Stimulated activated effector memory CD8-positive, alpha-beta T cell treated with anti-CD3 and anti-CD28 coated beads, Interleukin-12 subunit alpha, Interleukin-12 subunit beta, amount 100 ng/mL, for 72 hours (primary cell): ENCODE measurements at regions not wholly inside any gene's neighbourhood (a gene's known extent, or its start where the extent isn't known, plus 50 kb on each side); places are given as distances from the start of the nearest gene placed in this dataset.

Source experiments
- ATAC-seq: fragments of 150-1000 bp; cut with Tn5 transposase; 2 replicates; pipeline ENCODE4 v1.10.0; 2021
- DNase-seq, 2 donors: peaks; one replicate each; pipeline ENCODE4 v3.0.0; 2021 to 2022; ENCODE audit warnings: low spot score in 2 of 2
- H3K27ac Mint-ChIP-seq: one replicate; pipeline ENCODE4 v1.8.0; 2022; ENCODE audit warnings: mild to moderate bottlenecking, mixed read lengths
- H3K36me3 Mint-ChIP-seq: one replicate; pipeline ENCODE4 v1.8.0; 2022; ENCODE audit warnings: mild to moderate bottlenecking, mixed read lengths
- H3K4me1 Mint-ChIP-seq: one replicate; pipeline ENCODE4 v1.8.0; 2022; ENCODE audit warnings: mixed read lengths
- H3K4me3 Mint-ChIP-seq: one replicate; pipeline ENCODE4 v1.8.0; 2022; ENCODE audit warnings: mild to moderate bottlenecking, mixed read lengths
- H3K9me3 Mint-ChIP-seq: one replicate; pipeline ENCODE4 v1.8.0; 2022; ENCODE audit warnings: mixed read lengths

- Mint-ChIP-seq H3K27ac (no peak overlapping the region), H3K4me3 (no peak overlapping the region), H3K36me3 (no peaks in the 10 kb centered on the region), H3K4me1 (no peaks in the 10 kb centered on the region), H3K9me3 (peaks cover 5% of the 10 kb centered on the region)
- ATAC-seq, result no peak
- no peak for DNase-seq
Observed at GRCh38 chr17:71378036-71378435, 742.8 kb upstream of the SOX9 start.

GRCh38 chr17:71378741-71379140 is 742.1 kb upstream of the SOX9 start:
- ATAC-seq, result no peak
- H3K4me3 Mint-ChIP-seq, result no peak overlapping the region
- no peaks in the 10 kb centered on the region for H3K4me1 Mint-ChIP-seq
- no peaks in the 10 kb centered on the region for H3K36me3 Mint-ChIP-seq
- H3K9me3 Mint-ChIP-seq, result peaks cover 7% of the 10 kb centered on the region
- no peak for DNase-seq
- H3K27ac Mint-ChIP-seq, result no peak overlapping the region

DNA sequence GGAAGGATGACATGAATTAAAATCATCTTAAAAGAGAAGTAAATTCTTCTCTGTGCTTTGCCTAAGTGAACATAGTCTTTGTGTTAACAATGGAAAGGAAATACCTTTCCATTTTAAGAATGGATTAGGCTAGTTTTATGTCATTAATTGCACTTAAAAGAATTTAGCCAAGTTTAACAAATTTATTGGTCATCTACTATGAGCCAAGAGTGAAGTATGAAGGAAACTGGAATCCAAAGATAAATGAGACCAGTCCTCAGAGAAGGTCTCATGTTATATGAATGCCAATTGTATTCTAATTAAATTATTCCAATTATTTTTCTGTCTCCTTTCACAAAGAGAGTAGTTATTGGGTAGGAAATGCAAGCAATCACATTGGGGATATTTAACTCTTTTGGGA is 741.3 kb upstream of the SOX9 start:
- Mint-ChIP-seq H3K9me3 (peaks cover 7% of the 10 kb centered on the region), H3K4me1 (no peaks in the 10 kb centered on the region), H3K4me3 (no peak overlapping the region), H3K27ac (no peak overlapping the region), H3K36me3 (no peaks in the 10 kb centered on the region)
- DNase-seq (no peak), ATAC-seq (no peak)

- no peak for DNase-seq
- H3K36me3 Mint-ChIP-seq, result no peaks in the 10 kb centered on the region
- no peaks in the 10 kb centered on the region for H3K4me1 Mint-ChIP-seq
- H3K9me3 Mint-ChIP-seq, result peaks cover 5% of the 10 kb centered on the region
- H3K4me3 Mint-ChIP-seq, result no peak overlapping the region
- H3K27ac Mint-ChIP-seq, result no peak overlapping the region
- no peak for ATAC-seq
Observed at GRCh38 chr17:71380535-71380934, 740.3 kb upstream of the SOX9 start.

DNA sequence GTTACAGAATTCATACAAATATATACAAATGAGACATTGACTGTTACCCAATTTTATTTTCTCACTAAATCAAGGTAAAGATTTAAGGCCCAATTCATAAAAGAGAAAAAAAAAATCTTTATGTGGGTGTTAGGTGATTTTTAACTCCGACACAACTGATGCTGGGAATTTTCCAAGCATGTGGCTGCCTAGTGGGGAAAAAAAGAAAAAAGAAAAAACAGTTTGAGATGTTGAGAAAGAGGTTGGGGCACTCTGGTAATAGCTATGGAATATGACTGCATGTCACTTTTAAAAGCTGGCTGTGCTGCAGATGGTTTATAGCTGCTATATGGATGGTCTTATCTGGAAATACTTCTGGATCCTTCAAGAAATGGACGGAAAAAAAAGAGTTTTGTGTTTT is 739.9 kb upstream of the SOX9 start:
- H3K4me3 Mint-ChIP-seq, result no peak overlapping the region
- DNase-seq, result no peak
- no peak for ATAC-seq
- H3K4me1 Mint-ChIP-seq, result no peaks in the 10 kb centered on the region
- peaks cover 3% of the 10 kb centered on the region for H3K9me3 Mint-ChIP-seq
- no peaks in the 10 kb centered on the region for H3K36me3 Mint-ChIP-seq
- H3K27ac Mint-ChIP-seq, result no peak overlapping the region

DNA sequence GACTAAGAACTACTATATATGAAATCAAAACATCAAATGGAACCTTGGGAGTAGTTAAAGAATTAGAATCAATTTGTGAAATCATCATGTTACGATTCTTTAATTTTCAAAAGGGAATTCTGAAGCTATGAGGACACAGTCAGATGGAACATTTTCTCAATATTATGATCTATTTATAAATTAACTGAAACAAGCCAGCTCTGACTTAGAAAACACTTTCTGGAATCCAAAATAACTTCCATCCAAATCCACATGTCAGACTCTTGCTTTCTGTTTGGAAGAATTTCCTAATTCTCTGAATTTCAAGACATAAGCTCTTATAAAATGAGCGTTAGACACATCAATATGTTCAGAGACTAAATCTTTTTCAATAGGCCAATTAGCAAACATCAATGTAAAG is 737.7 kb upstream of the SOX9 start:
- H3K27ac Mint-ChIP-seq, result no peak overlapping the region
- DNase-seq, result no peak
- H3K4me3 Mint-ChIP-seq, result no peak overlapping the region
- H3K4me1 Mint-ChIP-seq, result no peaks in the 10 kb centered on the region
- peaks cover 2% of the 10 kb centered on the region for H3K9me3 Mint-ChIP-seq
- ATAC-seq, result no peak
- H3K36me3 Mint-ChIP-seq, result no peaks in the 10 kb centered on the region

DNA sequence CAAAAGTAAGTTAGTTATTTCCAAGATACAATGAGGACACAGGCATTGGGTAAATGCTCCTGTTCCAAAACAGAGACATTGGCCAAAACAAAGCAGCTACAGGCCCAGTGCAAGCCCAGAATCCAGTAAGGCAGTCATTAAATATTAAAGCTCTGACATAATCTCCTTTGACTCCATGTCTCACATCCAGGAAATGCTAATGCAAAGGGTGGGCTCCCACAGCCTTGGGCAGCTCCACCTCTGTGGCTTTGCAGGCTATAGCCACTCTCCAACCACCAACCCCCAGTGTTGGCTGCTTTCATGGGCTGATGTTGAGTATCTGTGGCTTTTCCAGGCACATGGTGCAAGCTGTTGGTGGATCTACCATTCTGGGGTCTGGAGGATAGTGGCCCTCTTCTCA is 733.4 kb upstream of the SOX9 start:
- Mint-ChIP-seq H3K36me3 (no peaks in the 10 kb centered on the region), H3K27ac (no peak overlapping the region), H3K9me3 (peaks cover 6% of the 10 kb centered on the region), H3K4me1 (no peaks in the 10 kb centered on the region), H3K4me3 (no peak overlapping the region)
- DNase-seq, result no peak
- no peak for ATAC-seq

DNA sequence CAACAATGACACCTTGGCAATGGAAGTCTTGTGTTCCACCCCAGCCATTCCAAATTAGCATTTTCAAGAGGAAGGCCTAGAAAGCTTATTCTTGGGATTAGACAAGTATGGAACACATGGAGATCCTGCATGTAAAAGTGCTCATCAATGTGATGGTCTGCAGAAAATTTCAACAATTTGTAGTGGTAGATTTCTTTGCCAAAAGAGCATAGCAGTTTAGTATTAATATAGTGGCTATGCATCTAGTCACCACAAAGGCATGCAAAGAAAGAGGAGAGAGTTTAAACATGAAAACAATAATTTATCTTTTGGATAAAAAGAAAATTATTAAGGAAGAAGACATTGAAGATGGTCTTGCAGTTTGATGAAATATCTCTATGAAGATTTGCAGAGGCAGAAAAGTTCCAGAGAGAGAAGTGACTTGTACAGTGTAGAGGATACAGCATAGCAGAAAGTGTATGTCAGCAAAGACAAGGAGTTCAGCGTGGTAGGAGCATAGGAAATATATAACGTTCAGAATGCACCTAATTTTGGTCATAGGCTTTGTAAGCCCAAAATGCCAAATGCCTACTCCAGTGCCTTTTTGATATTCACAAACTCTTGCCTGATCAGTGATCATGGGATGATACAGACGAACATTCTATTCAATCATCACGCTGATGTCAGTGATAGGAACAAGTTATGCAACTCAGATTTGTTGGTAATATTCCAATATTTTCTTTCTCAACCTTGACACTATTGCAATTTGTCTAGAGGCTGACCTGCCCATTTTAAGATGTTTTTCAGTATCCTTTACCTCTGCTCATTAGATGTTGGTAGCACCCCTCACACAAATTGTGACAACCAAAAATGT is 727.9 kb upstream of the SOX9 start:
- H3K36me3 Mint-ChIP-seq, result no peaks in the 10 kb centered on the region
- no peak for ATAC-seq
- no peaks in the 10 kb centered on the region for H3K4me1 Mint-ChIP-seq
- H3K4me3 Mint-ChIP-seq, result no peak overlapping the region
- peaks cover 7% of the 10 kb centered on the region for H3K9me3 Mint-ChIP-seq
- no peak for DNase-seq
- H3K27ac Mint-ChIP-seq, result no peak overlapping the region

GRCh38 chr17:71395901-71396300 is 724.9 kb upstream of the SOX9 start:
- ATAC-seq, result no peak
- no peak overlapping the region for H3K4me3 Mint-ChIP-seq
- peaks cover 3% of the 10 kb centered on the region for H3K9me3 Mint-ChIP-seq
- no peaks in the 10 kb centered on the region for H3K4me1 Mint-ChIP-seq
- DNase-seq, result no peak
- no peaks in the 10 kb centered on the region for H3K36me3 Mint-ChIP-seq
- H3K27ac Mint-ChIP-seq, result no peak overlapping the region

- ATAC-seq (no peak), DNase-seq (no peak)
- Mint-ChIP-seq H3K9me3 (peaks cover 3% of the 10 kb centered on the region), H3K4me1 (no peaks in the 10 kb centered on the region), H3K4me3 (no peak overlapping the region), H3K36me3 (no peaks in the 10 kb centered on the region), H3K27ac (no peak overlapping the region)
Observed at GRCh38 chr17:71396711-71397110, 724.1 kb upstream of the SOX9 start.

DNA sequence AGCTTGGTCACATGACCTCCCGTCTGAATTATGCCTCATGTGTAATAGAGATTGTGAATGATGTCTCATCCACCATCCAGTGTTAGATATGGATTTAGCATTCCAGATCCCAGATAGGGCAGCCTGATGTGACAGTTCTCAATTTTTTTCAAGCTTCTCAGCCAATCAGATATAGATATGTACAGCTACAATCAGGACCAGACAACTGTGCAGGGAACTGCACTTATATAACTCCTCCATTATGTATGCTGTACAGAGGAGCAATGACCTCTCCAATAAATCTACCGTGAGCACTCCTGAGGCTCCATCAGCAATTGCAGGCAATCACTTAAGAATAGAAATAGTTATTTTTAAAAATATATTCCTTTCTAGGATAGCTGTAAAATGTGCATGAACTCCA is 722.8 kb upstream of the SOX9 start:
- Mint-ChIP-seq H3K36me3 (no peaks in the 10 kb centered on the region), H3K9me3 (peaks cover 3% of the 10 kb centered on the region), H3K27ac (no peak overlapping the region), H3K4me1 (no peaks in the 10 kb centered on the region), H3K4me3 (no peak overlapping the region)
- DNase-seq (no peak), ATAC-seq (no peak)

- ATAC-seq, result no peak
Observed at GRCh38 chr17:71398800-71399219, 722.0 kb upstream of the SOX9 start.

DNA sequence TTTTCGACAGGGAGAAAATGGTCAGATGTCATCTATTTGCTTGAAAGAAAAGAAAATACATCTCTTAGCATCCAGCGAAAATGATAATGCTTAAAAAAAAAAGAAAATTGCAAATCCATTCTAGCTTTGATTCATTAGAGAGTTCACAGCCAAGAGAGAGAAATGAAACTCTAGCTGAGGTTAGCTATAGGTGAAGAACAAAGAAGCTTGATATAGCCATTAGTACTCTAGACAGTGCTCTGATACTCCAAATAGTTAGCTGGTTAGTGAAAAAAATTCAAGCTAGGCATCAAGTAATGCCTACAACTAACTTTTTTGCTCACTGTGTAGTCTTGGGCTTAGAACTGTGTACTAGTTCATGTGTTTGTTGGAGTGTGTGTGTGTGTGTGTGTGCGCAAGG is 721.6 kb upstream of the SOX9 start:
- H3K27ac Mint-ChIP-seq, result no peak overlapping the region
- H3K36me3 Mint-ChIP-seq, result no peaks in the 10 kb centered on the region
- peaks cover 9% of the 10 kb centered on the region for H3K9me3 Mint-ChIP-seq
- no peak for ATAC-seq
- no peaks in the 10 kb centered on the region for H3K4me1 Mint-ChIP-seq
- no peak for DNase-seq
- no peak overlapping the region for H3K4me3 Mint-ChIP-seq

More at GRCh38 chr17:71398800-71399219, 722.0 kb upstream of the SOX9 start:
- Mint-ChIP-seq H3K4me1 (no peaks in the 10 kb centered on the region), H3K9me3 (peaks cover 6% of the 10 kb centered on the region), H3K27ac (no peak overlapping the region), H3K36me3 (no peaks in the 10 kb centered on the region), H3K4me3 (no peak overlapping the region)
- no peak for DNase-seq

DNA sequence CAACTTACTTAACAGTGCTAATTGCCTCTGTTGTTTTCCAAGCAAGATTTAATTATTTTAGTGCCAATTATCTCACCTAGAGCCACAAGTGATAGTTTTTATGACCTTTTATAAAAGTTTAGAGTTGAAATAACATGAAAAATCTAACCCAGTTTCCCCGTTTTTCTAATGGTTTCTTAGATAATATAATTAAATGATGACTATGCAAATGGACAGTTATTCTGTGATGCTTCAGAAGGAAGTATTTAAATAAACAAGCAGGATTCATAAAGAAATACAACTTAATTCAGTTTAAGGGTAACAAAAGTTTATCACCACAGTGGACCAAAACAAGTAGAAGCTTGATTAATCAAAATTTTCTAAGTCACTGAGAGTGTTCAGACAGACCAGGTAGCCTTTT is 721.2 kb upstream of the SOX9 start:
- no peak overlapping the region for H3K4me3 Mint-ChIP-seq
- H3K9me3 Mint-ChIP-seq, result peaks cover 9% of the 10 kb centered on the region
- H3K27ac Mint-ChIP-seq, result no peak overlapping the region
- H3K36me3 Mint-ChIP-seq, result no peaks in the 10 kb centered on the region
- ATAC-seq, result no peak
- H3K4me1 Mint-ChIP-seq, result no peaks in the 10 kb centered on the region
- no peak for DNase-seq

GRCh38 chr17:71402007-71402406 is 718.8 kb upstream of the SOX9 start:
- Mint-ChIP-seq H3K4me1 (no peaks in the 10 kb centered on the region), H3K4me3 (no peak overlapping the region), H3K36me3 (no peaks in the 10 kb centered on the region), H3K9me3 (peaks cover 6% of the 10 kb centered on the region), H3K27ac (no peak overlapping the region)
- DNase-seq (no peak), ATAC-seq (no peak)

- H3K36me3 Mint-ChIP-seq, result no peaks in the 10 kb centered on the region
Observed at GRCh38 chr17:71402661-71403141, 718.1 kb upstream of the SOX9 start.

More at GRCh38 chr17:71402661-71403141, 718.1 kb upstream of the SOX9 start:
- no peak for ATAC-seq
- Mint-ChIP-seq H3K9me3 (peaks cover 6% of the 10 kb centered on the region), H3K4me3 (no peak overlapping the region), H3K27ac (no peak overlapping the region), H3K4me1 (no peaks in the 10 kb centered on the region)
- DNase-seq, result no peak
